ENCODE measurements at regions not wholly inside any gene's neighbourhood (a gene's known extent, or its start where the extent isn't known, plus 50 kb on each side); places are given as distances from the start of the nearest gene placed in this dataset.

DNA sequence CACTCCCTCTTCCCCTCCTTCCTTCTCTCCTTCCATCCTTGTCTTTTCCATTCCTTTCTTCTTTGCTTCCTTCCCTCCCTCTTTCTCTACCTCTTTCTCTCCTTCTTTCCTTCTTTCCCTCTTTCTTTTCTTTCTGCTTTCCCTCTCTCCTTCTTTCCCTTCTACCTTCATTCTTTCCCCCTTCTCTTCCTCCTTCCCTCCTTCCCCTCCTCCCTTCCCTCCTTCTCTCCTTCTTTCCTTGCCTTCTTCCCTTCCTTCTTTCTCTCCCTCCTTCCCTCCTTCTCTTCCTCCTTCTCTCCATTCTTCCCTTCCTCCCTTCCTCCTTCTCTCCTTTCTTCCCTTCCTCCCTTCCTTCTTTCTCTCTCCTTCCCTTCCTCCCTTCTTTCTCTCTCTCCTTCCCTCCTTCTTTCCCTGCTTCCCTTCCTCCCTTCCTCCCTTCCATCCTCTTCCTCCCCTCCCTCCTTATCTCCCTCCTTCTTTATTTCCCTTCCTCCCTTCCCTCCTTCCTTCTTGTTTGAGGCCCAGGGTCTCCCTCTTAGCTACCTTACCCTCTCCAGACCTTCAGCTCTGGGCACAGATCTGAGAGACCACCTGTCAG is 77.0 kb downstream of the BUD13 start:
- no peak for TF ChIP-seq POLR2A (IDR thresholded peaks at IDR 0.05)
- TF ChIP-seq, protein P1, sequence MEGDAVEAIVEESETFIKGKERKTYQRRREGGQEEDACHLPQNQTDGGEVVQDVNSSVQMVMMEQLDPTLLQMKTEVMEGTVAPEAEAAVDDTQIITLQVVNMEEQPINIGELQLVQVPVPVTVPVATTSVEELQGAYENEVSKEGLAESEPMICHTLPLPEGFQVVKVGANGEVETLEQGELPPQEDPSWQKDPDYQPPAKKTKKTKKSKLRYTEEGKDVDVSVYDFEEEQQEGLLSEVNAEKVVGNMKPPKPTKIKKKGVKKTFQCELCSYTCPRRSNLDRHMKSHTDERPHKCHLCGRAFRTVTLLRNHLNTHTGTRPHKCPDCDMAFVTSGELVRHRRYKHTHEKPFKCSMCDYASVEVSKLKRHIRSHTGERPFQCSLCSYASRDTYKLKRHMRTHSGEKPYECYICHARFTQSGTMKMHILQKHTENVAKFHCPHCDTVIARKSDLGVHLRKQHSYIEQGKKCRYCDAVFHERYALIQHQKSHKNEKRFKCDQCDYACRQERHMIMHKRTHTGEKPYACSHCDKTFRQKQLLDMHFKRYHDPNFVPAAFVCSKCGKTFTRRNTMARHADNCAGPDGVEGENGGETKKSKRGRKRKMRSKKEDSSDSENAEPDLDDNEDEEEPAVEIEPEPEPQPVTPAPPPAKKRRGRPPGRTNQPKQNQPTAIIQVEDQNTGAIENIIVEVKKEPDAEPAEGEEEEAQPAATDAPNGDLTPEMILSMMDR (IDR thresholded peaks at IDR 0.05), result no peak
